ENCODE measurements at regions not wholly inside any gene's neighbourhood (a gene's known extent, or its start where the extent isn't known, plus 50 kb on each side); places are given as distances from the start of the nearest gene placed in this dataset.
A peak's percentile ranks its signal among the peaks of the same experiment; 100 is the strongest.

DNA sequence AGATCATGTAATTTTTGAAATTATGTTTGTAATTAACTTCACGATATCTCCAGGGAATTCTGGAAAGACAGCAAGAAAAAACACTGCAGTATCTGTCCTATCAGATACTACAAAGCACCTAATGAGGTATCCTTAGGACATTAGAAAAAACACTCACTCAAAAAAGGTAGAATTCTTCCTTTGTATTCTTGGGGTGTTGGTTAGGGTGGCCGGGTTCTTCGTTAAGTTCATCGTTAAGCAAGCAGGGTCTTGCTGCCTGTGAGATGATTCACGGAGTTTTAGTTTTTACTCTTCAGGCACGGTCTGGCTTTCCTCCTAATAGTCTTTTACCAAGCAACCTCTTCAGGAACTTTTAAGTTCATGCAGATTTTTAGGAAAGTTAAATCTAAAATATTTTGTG is 91.4 kb upstream of the IRX4 start:
- no peak overlapping the region for H3K4me3 Mint-ChIP-seq
- peaks cover 8% of the 10 kb centered on the region for H3K27me3 Mint-ChIP-seq (ENCODE audit: insufficient read depth, low read depth, poor library complexity)
- peaks cover 2% of the 10 kb centered on the region; the same call in 1 of the 3 replicates for H3K9me3 Mint-ChIP-seq
- no peak for DNase-seq (ENCODE audit: low spot score)
- H3K4me2 ChIP-seq = no peak overlapping the region
- no peaks in the 10 kb centered on the region for H3K36me3 ChIP-seq (ENCODE audit: insufficient read depth)
- H3K27me3 ChIP-seq (ENCODE audit: insufficient read depth) = no peaks in the 10 kb centered on the region
- no peak for TF ChIP-seq ZNF114 (CRISPR knock-in tag; IDR thresholded peaks at IDR 0.05)
- TF ChIP-seq, protein P1, sequence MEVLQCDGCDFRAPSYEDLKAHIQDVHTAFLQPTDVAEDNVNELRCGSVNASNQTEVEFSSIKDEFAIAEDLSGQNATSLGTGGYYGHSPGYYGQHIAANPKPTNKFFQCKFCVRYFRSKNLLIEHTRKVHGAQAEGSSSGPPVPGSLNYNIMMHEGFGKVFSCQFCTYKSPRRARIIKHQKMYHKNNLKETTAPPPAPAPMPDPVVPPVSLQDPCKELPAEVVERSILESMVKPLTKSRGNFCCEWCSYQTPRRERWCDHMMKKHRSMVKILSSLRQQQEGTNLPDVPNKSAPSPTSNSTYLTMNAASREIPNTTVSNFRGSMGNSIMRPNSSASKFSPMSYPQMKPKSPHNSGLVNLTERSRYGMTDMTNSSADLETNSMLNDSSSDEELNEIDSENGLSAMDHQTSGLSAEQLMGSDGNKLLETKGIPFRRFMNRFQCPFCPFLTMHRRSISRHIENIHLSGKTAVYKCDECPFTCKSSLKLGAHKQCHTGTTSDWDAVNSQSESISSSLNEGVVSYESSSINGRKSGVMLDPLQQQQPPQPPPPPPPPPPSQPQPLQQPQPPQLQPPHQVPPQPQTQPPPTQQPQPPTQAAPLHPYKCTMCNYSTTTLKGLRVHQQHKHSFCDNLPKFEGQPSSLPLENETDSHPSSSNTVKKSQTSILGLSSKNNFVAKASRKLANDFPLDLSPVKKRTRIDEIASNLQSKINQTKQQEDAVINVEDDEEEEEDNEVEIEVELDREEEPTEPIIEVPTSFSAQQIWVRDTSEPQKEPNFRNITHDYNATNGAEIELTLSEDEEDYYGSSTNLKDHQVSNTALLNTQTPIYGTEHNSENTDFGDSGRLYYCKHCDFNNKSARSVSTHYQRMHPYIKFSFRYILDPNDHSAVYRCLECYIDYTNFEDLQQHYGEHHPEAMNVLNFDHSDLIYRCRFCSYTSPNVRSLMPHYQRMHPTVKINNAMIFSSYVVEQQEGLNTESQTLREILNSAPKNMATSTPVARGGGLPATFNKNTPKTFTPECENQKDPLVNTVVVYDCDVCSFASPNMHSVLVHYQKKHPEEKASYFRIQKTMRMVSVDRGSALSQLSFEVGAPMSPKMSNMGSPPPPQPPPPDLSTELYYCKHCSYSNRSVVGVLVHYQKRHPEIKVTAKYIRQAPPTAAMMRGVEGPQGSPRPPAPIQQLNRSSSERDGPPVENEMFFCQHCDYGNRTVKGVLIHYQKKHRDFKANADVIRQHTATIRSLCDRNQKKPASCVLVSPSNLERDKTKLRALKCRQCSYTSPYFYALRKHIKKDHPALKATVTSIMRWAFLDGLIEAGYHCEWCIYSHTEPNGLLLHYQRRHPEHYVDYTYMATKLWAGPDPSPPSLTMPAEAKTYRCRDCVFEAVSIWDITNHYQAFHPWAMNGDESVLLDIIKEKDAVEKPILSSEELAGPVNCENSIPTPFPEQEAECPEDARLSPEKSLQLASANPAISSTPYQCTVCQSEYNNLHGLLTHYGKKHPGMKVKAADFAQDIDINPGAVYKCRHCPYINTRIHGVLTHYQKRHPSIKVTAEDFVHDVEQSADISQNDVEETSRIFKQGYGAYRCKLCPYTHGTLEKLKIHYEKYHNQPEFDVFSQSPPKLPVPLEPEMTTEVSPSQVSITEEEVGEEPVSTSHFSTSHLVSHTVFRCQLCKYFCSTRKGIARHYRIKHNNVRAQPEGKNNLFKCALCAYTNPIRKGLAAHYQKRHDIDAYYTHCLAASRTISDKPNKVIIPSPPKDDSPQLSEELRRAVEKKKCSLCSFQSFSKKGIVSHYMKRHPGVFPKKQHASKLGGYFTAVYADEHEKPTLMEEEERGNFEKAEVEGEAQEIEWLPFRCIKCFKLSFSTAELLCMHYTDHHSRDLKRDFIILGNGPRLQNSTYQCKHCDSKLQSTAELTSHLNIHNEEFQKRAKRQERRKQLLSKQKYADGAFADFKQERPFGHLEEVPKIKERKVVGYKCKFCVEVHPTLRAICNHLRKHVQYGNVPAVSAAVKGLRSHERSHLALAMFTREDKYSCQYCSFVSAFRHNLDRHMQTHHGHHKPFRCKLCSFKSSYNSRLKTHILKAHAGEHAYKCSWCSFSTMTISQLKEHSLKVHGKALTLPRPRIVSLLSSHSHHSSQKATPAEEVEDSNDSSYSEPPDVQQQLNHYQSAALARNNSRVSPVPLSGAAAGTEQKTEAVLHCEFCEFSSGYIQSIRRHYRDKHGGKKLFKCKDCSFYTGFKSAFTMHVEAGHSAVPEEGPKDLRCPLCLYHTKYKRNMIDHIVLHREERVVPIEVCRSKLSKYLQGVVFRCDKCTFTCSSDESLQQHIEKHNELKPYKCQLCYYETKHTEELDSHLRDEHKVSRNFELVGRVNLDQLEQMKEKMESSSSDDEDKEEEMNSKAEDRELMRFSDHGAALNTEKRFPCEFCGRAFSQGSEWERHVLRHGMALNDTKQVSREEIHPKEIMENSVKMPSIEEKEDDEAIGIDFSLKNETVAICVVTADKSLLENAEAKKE (CRISPR knock-in tag; IDR thresholded peaks at IDR 0.05) = no peak
- no peak for TF ChIP-seq ZNF331 (CRISPR knock-in tag; IDR thresholded peaks at IDR 0.05; ENCODE audit: low read depth)
- H3K4me1 ChIP-seq (ENCODE audit: insufficient read depth) = no peaks in the 10 kb centered on the region
- H3K9me2 ChIP-seq (ENCODE audit: insufficient read depth) = no peaks in the 10 kb centered on the region
- no peak overlapping the region for H3K27ac ChIP-seq (ENCODE audit: low read depth)
- no peaks in the 10 kb centered on the region; the same call in 2 of the 3 replicates for H3K36me3 Mint-ChIP-seq (ENCODE audit: low read depth)
- no peak for ATAC-seq
- H2AFZ ChIP-seq = no peak overlapping the region; the same call in 1 of the 2 replicates
- no peak overlapping the region for H3K27ac Mint-ChIP-seq
- H3K79me2 ChIP-seq (replicated peaks; ENCODE audit: insufficient read depth) = no peaks in the 10 kb centered on the region
- peaks cover 10% of the 10 kb centered on the region for H3K4me1 Mint-ChIP-seq
- no peak overlapping the region for H3K4me3 ChIP-seq
- H3F3A ChIP-seq (replicated peaks; ENCODE audit: low read depth) = no peaks in the 10 kb centered on the region
- no peaks in the 10 kb centered on the region for H4K20me1 ChIP-seq (replicated peaks; ENCODE audit: insufficient read depth)

DNA sequence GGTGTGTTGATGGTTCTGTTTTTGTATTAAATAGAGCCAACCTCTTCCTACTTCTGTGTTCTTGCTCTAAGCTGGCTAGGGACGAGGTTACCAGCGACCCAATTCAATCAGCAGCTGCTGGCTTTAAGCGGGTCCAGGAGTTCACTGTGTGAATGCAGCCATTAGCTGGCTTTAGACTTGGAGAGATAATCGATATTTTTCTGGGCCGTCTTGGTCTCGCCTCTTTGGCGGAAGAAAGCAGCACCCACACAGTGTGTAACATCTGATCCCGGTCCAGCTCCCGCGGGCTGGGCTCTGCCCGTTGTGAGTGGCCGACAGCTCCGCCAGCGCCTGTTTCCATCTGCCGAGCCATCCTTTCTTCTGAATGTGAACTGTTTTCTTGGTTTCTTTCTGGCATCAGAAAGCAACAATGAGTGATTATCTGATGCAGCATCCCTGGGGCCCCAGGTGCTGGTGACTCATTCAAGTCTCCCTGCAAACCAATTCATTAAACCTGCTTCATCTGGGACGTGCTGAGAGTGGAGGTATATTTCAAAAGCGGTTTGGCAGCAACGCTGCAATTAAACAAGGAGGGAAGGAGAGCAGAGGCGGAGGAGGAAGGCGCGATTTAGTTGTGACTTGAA is 90.8 kb upstream of the IRX4 start:
- no peak overlapping the region for H3K4me2 ChIP-seq
- peak overlapping the region; percentile 74 for H2AFZ ChIP-seq
- no peaks in the 10 kb centered on the region for H3K9me2 ChIP-seq (ENCODE audit: insufficient read depth)
- H3K36me3 Mint-ChIP-seq (ENCODE audit: low read depth) = no peaks in the 10 kb centered on the region; the same call in 2 of the 3 replicates
- no peaks in the 10 kb centered on the region for H3F3A ChIP-seq (replicated peaks; ENCODE audit: low read depth)
- H3K79me2 ChIP-seq (replicated peaks; ENCODE audit: insufficient read depth) = no peaks in the 10 kb centered on the region
- H3K27ac Mint-ChIP-seq = no peak overlapping the region
- no peaks in the 10 kb centered on the region for H4K20me1 ChIP-seq (replicated peaks; ENCODE audit: insufficient read depth)
- H3K27me3 Mint-ChIP-seq (ENCODE audit: insufficient read depth, low read depth, poor library complexity) = peaks cover 8% of the 10 kb centered on the region
- no peaks in the 10 kb centered on the region for H3K4me1 ChIP-seq (ENCODE audit: insufficient read depth)
- H3K27ac ChIP-seq (ENCODE audit: low read depth) = no peak overlapping the region
- H3K27me3 ChIP-seq (ENCODE audit: insufficient read depth) = no peaks in the 10 kb centered on the region
- H3K4me3 ChIP-seq = no peak overlapping the region
- H3K4me1 Mint-ChIP-seq = peaks cover 10% of the 10 kb centered on the region
- no peak overlapping the region for H3K4me3 Mint-ChIP-seq
- H3K36me3 ChIP-seq (ENCODE audit: insufficient read depth) = no peaks in the 10 kb centered on the region
- DNase-seq (ENCODE audit: low spot score) = no peak
- peak; percentile 31; the same call in 2 of the 3 replicates for ATAC-seq
- peaks cover 2% of the 10 kb centered on the region; the same call in 1 of the 3 replicates for H3K9me3 Mint-ChIP-seq
- TF ChIP-seq EZH2phosphoT487 (IDR thresholded peaks at IDR 0.05; ENCODE audit: unreplicated experiment) = no peak
- no peak for TF ChIP-seq JUNB (IDR thresholded peaks at IDR 0.05; ENCODE audit: unreplicated experiment)
- TF ChIP-seq POLR2AphosphoS5 (IDR thresholded peaks at IDR 0.05; ENCODE audit: low read depth) = no peak
- TF ChIP-seq, protein P1 (CRISPR knock-in tag; IDR thresholded peaks at IDR 0.05) = no peak
- no peak for TF ChIP-seq ZNF114 (CRISPR knock-in tag; IDR thresholded peaks at IDR 0.05)

Measured in GM23338 (cell line).